AG09319 (cell line): ENCODE measurements at regions not wholly inside any gene's neighbourhood (a gene's known extent, or its start where the extent isn't known, plus 50 kb on each side); places are given as distances from the start of the nearest gene placed in this dataset.

Experiments used
- DNase-seq: peaks from one replicate; pipeline ENCODE4 v3.0.0-alpha.2; 2010; ENCODE audit warnings: low read depth; ENCODE audit errors: extremely low read depth
- CTCF ChIP-seq: IDR thresholded peaks from 2 replicates; pipeline ENCODE4 v1.5.1; 2011; ENCODE audit warnings: low read depth, mild to moderate bottlenecking, inconsistent platforms, low read length, moderate library complexity

GRCh38 chr6:93163146-93163545, 256.2 kb downstream of the EPHA7 start:
- DNase-seq, result no peak

GRCh38 chr6:93139408-93140081, 279.8 kb downstream of the EPHA7 start:
- no peak for DNase-seq
- TF ChIP-seq CTCF, result no peak

More at GRCh38 chr6:93163146-93163545, 256.2 kb downstream of the EPHA7 start:
- TF ChIP-seq CTCF, result no peak

- TF ChIP-seq CTCF, result no peak
- DNase-seq, result no peak
Observed at GRCh38 chr6:93136111-93136510, 283.2 kb downstream of the EPHA7 start.

GRCh38 chr6:93124006-93124632, 295.2 kb downstream of the EPHA7 start:
- DNase-seq, result no peak
- TF ChIP-seq CTCF, result no peak

GRCh38 chr6:93123585-93123984, 295.8 kb downstream of the EPHA7 start:
- no peak for DNase-seq
- no peak for TF ChIP-seq CTCF

GRCh38 chr6:93120154-93120742, 299.1 kb downstream of the EPHA7 start:
- DNase-seq, result no peak
- TF ChIP-seq CTCF, result no peak

- no peak for TF ChIP-seq CTCF
- DNase-seq, result no peak
Observed at GRCh38 chr6:93105907-93106306, 313.5 kb downstream of the EPHA7 start.
